ENCODE measurements at regions not wholly inside any gene's neighbourhood (a gene's known extent, or its start where the extent isn't known, plus 50 kb on each side); places are given as distances from the start of the nearest gene placed in this dataset.

DNA sequence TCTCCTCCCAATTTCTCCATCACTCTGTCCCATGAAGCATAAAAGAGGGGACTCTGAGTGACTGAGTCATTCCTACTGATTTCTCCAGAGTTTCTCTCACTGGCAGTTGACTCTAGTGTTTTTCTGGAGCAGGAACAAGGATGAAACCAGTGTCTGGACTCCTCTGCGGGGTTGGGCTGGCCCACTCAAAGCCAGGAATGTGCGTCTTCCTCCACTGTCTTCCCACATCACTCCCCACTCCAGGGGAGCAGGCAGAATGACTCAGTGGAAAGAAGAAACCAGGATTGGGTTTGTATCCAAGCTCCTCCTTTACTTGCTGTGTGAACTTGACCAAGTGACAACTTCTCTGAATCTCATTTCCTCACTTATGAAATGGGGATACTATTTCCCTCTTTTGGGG lies 497.5 kb upstream of the SALL1 start:
- TF ChIP-seq POLR2A (IDR thresholded peaks at IDR 0.05; ENCODE audit: low read depth) (no peak), POLR2AphosphoS5 (IDR thresholded peaks at IDR 0.05) (no peak)
- TF ChIP-seq, protein P1, sequence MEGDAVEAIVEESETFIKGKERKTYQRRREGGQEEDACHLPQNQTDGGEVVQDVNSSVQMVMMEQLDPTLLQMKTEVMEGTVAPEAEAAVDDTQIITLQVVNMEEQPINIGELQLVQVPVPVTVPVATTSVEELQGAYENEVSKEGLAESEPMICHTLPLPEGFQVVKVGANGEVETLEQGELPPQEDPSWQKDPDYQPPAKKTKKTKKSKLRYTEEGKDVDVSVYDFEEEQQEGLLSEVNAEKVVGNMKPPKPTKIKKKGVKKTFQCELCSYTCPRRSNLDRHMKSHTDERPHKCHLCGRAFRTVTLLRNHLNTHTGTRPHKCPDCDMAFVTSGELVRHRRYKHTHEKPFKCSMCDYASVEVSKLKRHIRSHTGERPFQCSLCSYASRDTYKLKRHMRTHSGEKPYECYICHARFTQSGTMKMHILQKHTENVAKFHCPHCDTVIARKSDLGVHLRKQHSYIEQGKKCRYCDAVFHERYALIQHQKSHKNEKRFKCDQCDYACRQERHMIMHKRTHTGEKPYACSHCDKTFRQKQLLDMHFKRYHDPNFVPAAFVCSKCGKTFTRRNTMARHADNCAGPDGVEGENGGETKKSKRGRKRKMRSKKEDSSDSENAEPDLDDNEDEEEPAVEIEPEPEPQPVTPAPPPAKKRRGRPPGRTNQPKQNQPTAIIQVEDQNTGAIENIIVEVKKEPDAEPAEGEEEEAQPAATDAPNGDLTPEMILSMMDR (IDR thresholded peaks at IDR 0.05) = no peak
